Daoy (cell line): ENCODE measurements at regions not wholly inside any gene's neighbourhood (a gene's known extent, or its start where the extent isn't known, plus 50 kb on each side); places are given as distances from the start of the nearest gene placed in this dataset.
"Not testable (repeated sequence)": the region's sequence is repeated elsewhere in the genome, so short reads cannot be mapped to it uniquely, and the experiment has no call there.

Experiments
- DNase-seq: peaks from one replicate; pipeline ENCODE4 v3.0.0-alpha.2; 2015; ENCODE audit warnings: low read depth

DNA sequence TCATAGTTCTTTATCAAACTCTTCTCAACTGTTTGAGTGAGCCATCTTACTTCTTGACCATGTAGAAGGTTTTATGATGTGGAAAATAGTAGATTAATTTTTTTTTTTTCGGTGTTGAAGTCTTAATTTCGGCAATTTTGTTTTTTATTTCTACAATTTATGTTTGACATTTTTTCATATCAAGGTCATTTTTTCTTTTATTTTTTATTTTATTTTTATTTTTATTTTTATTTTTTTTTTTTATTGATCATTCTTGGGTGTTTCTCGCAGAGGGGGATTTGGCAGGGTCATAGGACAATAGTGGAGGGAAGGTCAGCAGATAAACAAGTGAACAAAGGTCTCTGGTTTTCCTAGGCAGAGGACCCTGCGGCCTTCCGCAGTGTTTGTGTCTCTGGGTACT lies 203.8 kb upstream of the CBLB start:
- DNase-seq: not testable (repeated sequence)

DNA sequence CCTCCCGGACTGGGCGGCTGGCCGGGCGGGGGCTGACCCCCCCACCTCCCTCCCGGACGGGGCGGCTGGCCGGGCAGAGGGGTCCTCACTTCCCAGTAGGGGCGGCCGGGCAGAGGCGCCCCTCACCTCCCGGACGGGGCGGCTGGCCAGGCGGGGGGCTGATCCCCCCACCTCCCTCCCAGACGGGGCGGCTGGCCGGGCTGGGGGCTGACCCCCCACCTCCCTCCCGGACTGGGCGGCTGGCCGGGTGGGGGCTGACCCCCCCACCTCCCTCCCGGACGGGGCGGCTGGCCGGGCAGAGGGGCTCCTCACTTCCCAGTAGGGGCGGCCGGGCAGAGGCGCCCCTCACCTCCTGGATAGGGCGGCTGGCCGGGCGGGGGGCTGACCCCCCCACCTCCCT lies 205.0 kb upstream of the CBLB start:
- DNase-seq: not testable (repeated sequence)

DNA sequence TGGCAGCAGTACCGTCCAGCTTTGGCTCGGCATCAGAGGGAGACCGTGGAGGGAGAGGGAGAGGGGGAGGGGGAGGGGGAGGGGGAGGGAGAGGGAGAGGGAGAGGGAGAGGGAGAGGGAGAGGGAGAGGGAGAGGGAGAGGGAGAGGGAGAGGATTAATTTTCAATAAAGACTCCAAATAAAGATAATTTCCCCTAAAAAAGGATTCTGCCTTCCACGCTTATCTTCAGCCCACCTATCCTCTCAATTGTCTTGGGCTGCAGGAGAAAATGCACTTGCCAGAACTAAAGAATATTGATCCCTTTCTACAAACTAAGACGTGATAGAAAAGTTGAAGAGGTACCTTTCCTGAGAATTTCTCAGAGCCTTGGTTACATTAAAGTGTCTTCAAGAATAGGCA lies 206.9 kb upstream of the CBLB start:
- DNase-seq: not testable (repeated sequence)

DNA sequence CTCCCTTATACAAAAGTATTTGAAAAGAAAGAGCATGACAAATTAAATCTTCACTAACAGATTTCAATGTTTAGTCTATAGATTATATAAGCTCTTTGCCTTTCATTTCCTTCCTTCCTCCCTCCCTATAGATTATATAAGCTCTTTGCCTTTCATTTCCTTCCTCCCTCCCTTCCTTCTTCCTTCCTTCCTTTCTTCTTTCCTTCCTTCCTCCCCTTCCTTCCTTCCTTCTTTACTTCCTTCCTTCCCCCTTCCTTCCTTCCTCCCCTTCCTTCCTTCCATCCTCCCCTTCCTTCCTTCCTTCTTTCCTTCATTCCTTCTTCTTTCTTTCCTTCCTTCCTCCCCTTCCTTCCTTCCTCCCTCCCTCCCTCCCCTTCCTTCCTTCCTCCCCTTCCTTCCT lies 209.8 kb upstream of the CBLB start:
- DNase-seq: no peak

DNA sequence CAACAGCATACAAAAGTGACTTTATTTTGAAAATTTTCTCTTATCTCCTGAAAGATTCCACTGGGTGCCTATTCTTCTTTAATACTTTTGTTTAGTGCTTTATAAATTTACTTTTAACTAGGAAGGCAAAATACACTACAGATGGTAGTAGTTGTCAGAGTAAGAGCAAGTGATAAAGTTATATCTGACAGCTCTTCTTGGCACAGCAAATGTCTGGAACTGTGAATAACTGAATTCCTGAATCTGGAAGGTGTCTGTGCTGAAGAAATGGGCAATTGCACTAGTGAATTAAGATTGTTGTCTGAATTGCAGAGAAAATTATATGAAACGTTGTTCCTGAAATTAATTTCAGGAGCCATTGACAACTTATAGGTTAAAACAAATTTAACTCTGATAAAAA lies 213.8 kb upstream of the CBLB start:
- DNase-seq: no peak

DNA sequence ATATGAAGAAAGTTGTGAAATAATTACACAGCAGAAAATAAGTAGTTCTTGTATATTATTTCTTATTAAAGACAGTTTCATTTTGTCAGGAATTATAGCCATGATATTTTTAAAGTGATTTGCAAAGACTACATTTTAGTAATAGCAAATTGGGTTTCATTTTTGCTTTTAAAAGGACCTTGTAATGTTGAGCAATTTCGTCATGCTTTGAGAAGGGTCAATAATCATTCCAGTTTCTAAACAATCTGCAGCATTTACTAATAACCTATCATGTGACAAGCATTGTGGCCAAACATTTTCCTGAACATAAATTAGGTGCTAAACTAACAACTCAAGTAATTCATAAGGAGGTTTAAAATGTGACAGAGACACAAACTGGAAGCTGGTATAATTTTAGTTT lies 214.4 kb upstream of the CBLB start:
- DNase-seq: no peak

DNA sequence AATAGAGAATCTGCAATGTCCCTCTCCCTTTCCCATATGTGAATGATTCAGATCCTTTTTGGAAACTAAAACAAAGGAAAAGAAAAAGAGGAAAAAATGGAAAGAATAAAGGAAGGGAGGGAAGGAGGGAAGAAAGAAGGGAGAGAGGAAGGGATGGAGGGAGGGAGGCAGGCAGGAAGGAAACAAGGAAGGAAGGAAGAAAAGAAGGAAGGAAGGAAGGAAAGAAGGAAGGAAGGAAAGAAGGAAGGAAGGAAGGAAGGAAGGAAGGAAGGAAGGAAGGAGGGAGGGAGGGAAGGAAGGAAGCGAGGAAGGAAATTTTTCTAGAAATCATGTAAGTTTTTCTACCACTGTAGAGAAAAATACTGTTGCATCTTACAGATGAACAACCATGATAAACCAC lies 215.0 kb upstream of the CBLB start:
- no peak for DNase-seq

DNA sequence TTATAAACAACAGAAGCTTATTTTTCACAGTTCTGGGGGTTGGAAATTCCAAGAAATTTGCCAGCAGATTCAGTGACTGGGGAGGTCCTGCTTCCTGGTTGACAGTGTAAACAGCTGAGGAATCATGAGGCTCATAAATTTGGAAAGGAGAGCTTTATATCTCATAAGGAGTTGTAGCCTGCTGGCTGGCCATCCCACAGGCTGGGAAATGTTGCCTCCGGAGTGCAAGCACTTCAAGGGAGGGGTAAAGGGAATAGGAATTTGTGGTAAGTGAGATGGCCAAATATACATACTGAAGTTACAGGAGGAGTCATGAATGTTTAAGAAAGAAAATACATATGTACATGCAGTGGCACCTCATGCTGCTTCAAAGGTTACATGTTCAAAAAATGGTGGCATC lies 217.2 kb upstream of the CBLB start:
- DNase-seq: no peak

DNA sequence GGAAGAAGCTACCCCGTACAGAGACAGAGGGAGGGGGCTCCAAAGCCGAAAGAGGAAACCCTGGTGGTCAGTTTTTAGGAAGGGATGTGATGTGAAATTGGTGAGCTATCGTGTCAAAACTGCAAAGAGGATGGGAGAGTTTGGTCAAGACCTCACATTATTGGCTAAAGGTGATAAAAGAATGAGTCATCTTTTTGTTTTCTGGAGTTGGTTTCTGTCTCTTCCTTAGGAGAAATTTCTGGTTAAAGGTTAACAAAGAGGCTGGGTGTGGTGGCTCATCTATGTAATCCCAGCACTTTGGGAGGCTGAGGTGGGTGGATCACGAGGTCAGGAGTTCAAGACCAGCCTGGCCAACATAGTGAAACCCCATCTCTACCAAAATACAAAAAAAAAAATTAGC lies 217.8 kb upstream of the CBLB start:
- no peak for DNase-seq

DNA sequence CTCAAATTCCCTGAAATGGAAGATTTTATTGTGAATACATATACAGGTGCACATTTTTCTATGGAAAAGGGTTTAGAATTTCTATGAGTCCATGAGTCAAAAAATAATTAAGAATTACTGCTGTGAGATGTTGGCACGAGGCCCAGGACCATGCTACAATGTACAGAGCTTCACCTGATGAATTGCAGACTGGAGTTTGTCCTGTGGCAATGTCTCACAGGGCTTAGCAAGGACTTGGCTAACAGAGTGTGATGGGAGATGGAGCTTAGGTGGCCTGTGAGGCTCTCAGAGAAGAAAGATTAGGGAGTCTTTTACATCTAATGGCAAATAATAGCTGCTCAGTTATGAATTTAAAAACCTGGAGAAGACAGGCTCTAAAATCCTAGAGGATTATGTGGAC lies 219.5 kb upstream of the CBLB start:
- peak; percentile 9 for DNase-seq

DNA sequence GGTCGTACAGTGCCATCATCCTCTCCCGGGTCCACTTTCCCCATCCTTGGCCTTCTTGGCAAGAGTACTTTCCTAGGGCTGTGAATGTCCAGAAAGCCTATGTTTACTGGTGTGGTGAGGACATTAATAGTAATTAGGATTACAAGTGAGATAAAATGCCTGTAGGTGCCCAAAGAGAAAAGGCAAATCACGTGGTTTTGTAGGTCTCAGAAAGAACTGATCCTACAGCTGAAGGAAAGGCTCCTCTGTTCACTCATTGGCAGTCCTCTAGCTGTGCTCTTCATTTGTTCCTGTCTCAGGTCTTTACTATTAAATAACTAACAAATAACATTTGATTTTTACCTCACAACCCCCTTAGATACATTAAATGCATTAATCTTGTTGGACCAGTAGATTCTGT lies 220.1 kb upstream of the CBLB start:
- no peak for DNase-seq

DNA sequence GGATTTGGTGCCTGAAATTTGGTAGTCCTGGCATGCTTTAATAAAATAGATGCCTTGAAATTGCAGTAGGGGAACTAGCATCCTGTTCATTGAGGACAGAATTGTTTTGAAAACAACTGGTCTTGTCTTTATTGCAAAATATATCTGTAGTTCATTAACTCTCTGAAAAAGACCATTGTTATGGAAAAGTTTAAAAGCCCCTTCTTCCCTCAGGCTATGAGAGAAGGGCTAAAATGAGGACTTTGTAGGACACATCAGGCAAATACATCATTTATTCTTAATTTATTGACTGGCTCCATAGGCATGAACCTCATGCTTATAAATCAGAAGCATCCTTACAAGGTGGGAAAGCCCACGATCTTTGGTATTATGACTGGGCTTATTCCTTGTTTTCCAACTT lies 221.0 kb upstream of the CBLB start:
- DNase-seq: no peak

DNA sequence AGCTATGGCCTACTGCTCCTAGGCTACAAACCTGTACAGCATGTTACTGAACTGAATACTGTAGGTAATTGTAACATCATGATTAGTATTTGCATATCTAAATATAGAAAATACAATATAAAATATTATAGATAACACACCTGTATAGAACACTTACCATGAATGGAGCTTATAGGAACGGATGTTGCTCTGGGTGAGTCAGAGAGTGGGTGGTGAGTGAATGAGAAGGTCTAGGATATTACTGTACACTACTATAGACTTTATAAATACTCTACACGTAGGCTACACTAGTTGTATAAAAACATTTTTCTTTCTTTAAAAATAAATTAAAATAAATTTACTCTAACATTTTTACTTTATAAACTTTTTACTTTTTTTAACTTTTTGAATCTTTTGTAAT lies 224.0 kb upstream of the CBLB start:
- peak; percentile 14 for DNase-seq

DNA sequence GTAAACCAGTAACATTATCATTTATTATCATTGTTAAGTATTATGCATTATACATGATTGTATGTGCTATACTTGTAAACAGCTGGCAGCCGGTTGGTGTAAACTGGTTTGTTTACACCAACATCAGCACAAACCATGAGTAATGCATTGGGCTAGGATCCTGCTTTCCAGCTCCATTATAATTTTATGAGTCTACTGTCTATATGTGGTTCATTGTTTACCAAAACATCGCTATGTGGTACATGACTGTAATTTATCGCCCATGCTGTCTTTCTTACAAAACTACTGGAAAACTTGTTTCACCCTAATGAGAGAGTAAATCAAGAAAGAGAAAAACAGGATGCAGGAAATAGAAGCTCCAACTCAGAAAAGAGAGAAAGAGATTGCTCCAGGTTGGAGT lies 224.8 kb upstream of the CBLB start:
- no peak for DNase-seq

DNA sequence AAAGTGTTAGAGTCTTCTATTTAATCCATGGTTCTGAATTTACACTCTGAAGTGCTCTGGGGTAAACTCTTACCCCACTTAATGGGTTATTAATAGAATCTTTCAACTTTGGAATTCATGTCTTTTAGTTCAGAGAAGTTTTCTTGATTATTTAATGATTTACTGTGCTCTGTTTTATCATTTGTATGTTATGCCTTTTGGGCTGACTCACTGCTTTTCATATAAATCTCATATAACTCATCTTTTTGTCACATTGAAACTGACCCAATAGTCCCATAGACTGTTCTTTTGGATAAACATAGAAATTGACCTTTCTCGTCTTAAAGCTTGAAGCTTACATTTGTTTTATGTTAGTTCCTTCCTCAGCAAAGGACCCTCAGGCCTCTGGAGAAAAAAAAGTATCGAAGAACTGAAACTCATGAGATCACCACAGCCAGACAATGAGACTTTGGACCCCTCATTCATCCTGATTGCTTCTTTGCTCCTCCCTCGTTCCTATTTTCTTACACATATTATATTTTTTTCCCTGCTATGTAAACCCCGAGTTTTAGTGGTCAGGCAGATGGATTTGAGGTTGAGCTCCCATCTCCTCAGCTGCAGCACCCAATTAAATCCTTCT lies 229.1 kb upstream of the CBLB start:
- DNase-seq: no peak

DNA sequence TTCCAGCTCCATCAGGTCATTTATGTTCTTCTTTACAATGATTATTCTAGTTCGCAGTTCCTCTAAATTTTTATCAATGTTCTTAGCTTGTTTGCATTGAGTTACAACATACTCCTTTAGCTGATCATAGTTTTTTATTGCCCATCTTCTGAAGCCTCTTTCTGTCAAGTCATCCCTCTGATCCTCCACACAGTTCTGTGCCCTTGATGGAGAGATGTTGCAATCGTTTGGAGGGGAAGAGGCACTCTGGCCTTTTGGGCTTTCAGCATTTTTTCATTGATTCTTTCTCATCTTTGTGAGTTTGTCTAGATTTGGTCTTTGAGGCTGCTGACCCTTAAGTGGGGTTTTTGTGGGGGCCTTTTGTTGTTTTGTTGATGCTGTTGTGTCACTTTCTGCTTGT lies 234.6 kb upstream of the CBLB start:
- DNase-seq: no peak

DNA sequence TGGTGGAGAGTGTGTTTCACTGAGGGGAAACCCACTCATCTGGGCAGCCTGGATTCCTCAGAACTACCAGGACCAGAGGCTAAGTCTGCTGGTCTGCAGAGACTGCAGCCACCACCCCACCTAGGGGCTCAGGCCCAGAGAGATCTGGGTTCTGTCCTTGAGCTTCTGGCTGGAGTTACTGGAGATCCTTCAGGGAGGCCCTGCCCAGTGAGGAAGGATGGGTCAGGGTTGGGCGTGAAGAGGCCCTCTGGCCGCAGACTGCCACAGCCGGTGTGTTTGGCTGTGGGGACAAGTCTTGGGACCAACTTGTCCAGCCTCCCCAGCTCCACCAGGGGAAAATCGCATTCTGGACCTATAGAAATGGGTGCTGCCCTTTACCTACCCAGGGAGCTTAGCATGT lies 235.3 kb upstream of the CBLB start:
- DNase-seq: no peak

DNA sequence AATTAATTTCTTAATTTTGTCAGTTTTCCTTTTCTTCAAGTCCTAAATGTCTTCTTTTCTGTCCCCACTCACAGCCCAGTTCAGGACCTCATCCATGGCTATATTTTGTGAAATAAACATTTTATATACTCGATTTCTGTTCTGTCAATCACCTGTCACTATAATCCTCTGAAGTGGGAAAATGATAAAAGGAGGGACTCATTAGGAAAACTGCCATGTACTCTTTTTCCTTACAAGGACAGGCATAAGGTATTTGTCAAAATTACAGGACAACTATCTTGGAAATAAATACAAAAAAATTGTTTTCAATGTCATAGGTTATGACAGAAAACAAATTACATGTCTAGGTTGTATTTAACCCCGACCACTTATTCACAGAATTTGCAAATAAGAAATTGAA lies 240.1 kb upstream of the CBLB start:
- no peak for DNase-seq

DNA sequence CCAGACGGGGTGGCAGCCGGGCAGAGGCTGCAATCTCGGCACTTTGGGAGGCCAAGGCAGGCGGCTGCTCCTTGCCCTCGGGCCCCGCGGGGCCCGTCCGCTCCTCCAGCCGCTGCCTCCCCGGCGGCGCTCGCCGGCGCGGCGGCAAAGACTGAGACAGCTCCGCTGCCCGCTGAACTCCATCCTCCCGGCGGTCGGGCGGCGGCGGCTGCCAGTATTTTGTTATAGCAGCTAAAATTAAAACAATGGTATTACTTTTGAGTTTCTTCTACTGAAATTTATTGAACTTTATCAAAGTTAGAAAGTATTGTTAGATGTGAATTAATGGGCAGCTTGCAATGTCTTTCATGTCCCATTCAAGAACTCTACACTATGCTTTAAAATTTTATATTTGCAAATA lies 243.7 kb upstream of the CBLB start:
- not testable (repeated sequence) for DNase-seq

DNA sequence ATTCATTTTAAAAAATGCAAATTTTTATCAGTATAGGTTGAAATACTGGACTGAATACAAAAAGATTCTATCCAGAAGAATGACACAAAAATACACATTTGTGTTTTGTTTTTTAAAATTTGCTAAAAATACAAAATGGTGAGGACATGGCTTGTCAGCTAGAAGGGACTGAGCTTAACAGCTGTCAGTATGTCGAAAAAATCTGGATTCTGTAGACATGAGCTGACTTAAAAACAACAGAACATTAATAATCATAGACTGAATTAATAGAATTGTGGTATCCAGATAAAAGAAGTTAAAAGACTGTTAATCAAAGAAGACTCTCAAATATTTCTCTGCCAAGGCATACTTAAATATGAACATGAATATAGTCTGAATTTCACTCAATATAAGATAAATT lies 244.9 kb upstream of the CBLB start:
- no peak for DNase-seq

DNA sequence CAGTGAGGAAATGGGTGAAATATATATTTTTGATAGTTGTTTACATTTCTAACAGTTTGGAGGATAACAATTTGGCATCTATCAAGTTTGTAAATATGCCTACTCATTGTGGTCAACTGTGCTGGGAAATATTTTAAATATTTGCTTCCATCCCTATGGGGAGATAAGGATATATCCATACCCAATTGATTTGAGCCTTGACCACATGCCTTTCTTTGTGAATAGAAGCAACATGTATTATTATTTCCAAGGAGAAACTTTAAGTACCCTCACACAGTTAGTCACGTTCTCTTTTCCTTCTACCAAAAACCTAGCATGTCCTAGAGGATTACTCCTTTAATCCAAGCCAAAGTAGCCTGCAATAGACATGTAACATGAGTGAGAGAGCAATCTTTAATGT lies 245.4 kb upstream of the CBLB start:
- no peak for DNase-seq

DNA sequence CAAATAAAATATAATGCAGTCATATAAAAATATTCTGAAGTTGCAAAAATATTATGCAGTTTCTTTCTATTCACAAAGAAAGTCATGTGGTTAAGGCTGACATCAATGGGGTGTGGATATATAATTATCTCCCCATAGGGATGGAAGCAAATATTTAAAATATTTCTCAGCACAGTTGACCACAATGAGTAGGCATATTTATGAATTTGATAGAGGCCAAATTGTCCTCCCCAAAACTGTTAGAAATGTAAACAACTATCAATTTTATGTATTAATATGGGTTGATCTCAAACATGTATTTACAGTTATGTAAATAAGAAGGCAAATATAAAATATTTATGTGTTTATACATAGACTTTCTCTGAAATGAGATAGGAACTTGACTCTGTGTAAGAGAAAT lies 246.0 kb upstream of the CBLB start:
- DNase-seq: no peak

DNA sequence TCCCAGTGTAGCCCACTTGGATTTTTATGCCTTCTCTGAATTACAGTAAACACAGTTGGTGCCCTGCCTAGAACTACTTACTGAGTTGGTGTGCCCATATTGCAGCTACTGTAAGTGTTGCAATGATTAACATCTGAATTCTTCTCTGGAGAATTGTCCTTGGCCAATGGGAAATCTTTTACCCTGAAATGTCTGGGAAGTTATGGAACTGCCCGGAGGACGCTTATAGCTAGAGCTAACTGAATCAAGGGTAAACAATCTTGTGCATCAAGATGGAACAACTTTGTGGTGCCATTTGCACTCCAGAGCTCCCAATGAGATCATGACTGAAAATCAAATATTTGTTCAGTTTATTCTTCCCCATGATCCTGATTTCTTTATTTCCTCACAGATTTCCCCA lies 246.7 kb upstream of the CBLB start:
- no peak for DNase-seq

DNA sequence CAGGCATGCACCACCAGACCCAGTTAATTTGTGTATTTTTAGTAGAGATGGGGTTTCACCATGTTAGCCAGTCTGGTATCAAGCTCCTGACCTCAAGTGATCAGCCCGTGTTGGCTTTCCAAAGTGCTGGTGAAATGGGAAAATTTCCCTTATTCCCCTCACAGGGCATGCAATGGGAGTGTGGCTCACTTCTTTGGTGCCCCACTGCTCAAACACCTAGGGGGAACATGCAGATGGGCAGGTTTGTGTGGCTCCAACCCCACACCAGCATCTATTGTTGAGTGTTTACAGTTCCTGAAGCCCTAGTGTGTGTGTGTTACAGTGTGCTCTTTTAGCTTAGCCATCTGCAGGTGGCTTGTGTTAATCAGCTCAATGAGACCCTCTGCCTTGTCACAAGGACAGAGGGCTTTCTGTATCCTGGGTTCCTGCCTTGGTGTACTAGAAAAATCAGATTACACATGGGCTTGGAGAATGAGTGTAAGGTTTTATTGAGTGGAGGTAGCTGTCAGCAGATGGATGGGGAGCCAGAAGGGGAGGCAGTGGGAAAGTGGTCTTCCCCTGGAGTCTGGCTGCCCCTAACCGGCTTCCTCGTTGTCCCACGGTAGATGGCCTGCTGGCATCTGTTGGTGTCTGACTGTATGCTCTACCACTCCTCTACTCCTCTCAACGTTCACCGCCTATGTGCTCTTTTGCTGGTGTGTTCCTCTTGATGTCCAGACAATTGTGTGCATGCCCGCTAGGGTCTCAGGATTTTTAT lies 248.1 kb upstream of the CBLB start:
- no peak for DNase-seq
